ENCODE measurements at regions not wholly inside any gene's neighbourhood (a gene's known extent, or its start where the extent isn't known, plus 50 kb on each side); places are given as distances from the start of the nearest gene placed in this dataset.
"Not testable (repeated sequence)": the region's sequence is repeated elsewhere in the genome, so short reads cannot be mapped to it uniquely, and the experiment has no call there.

DNA sequence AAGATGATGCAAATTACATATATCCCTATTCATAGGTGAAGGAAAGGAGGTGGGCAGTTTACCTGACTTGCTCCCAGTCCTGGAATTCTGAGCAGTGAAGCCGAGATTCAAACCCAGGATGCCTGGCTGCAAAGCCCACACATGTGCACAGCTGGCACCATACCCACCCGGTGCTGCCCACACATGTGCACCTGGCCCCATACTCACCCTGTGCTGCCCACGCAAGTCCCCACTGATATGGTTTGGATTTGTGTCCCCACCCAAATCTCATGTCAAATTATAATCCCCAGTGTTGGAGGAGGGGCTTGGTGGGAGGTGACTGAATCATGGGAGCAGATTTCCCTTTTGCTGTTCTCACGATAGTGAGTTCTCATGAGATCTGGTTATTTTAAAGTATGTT lies 179.2 kb upstream of the C14orf180 start:
- Histone ChIP-seq H2AFZ (no peak overlapping the region), H3K9me3 (ENCODE audit: low read depth) (no peaks in the 10 kb centered on the region), H3K9me2 (replicated peaks; ENCODE audit: insufficient read depth) (no peaks in the 10 kb centered on the region), H3K4me3 (no peak overlapping the region), H3K4me2 (no peak overlapping the region), H4K20me1 (ENCODE audit: insufficient read depth, poor library complexity, severe bottlenecking) (no peaks in the 10 kb centered on the region), H3K36me3 (replicated peaks; ENCODE audit: insufficient read depth, low read depth) (no peaks in the 10 kb centered on the region), H3K79me2 (no peaks in the 10 kb centered on the region), H3K27me3 (no peaks in the 10 kb centered on the region), H3K27ac (no peak overlapping the region), H3K4me1 (ENCODE audit: insufficient read depth) (no peaks in the 10 kb centered on the region)
- no peak for DNase-seq (ENCODE audit: low spot score)
- TF ChIP-seq EZH2phosphoT487 (IDR thresholded peaks at IDR 0.05; ENCODE audit: low read depth, severe bottlenecking, unreplicated experiment) (no peak), CTCF (IDR thresholded peaks at IDR 0.05; ENCODE audit: poor library complexity) (no peak)
- WGBS (ENCODE audit: low lambda C conversion rate, missing lambda C conversion rate): 91% methylated on average over 4 of the region's 4 CpGs

DNA sequence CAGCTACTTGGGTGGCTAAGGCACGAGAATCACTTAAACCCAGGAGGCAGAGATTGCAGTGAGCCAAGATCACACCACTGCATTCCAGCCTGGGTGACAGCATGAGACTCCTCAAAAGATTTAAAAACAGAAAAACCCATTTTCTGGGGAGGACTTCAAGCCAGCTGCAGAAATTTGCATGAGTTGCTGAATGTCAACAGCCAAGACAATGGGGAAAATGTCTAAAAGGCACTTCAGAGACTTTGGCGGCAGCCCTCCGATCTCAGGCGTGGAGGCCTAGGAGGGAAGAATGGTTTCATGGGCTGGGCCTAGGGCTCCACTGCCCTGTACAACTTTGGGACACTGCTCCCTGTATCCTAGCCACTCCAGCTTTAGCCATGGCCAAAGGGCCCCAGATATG lies 177.8 kb upstream of the C14orf180 start:
- TF ChIP-seq EZH2phosphoT487 (IDR thresholded peaks at IDR 0.05; ENCODE audit: low read depth, severe bottlenecking, unreplicated experiment) (no peak), EZH2 (IDR thresholded peaks at IDR 0.05; ENCODE audit: borderline replicate concordance) (no peak), CTCF (IDR thresholded peaks at IDR 0.05; ENCODE audit: poor library complexity) (no peak)
- WGBS (ENCODE audit: low lambda C conversion rate, missing lambda C conversion rate): 97% methylated on average over 4 of the region's 4 CpGs

GRCh38 chr14:104402303-104402702 lies 177.3 kb upstream of the C14orf180 start:
- H3K4me2 ChIP-seq; H3K9me3 ChIP-seq (ENCODE audit: low read depth); H4K20me1 ChIP-seq (ENCODE audit: insufficient read depth, poor library complexity, severe bottlenecking); H3K4me3 ChIP-seq; H3K36me3 ChIP-seq (replicated peaks; ENCODE audit: insufficient read depth, low read depth); H3K79me2 ChIP-seq; H3K27me3 ChIP-seq; H3K9me2 ChIP-seq (replicated peaks; ENCODE audit: insufficient read depth); H3K27ac ChIP-seq; H2AFZ ChIP-seq; DNase-seq (ENCODE audit: low spot score); H3K4me1 ChIP-seq (ENCODE audit: insufficient read depth): not testable (repeated sequence)
- 93% methylated on average over 4 of the region's 4 CpGs for WGBS (ENCODE audit: low lambda C conversion rate, missing lambda C conversion rate)

More for the DNA sequence above, 177.8 kb upstream of the C14orf180 start:
- DNase-seq (ENCODE audit: low spot score): no peak
- H3K36me3 ChIP-seq (replicated peaks; ENCODE audit: insufficient read depth, low read depth): no peaks in the 10 kb centered on the region
- H2AFZ ChIP-seq: no peak overlapping the region
- H3K9me3 ChIP-seq (ENCODE audit: low read depth): no peaks in the 10 kb centered on the region
- H4K20me1 ChIP-seq (ENCODE audit: insufficient read depth, poor library complexity, severe bottlenecking): no peaks in the 10 kb centered on the region
- no peaks in the 10 kb centered on the region for H3K27me3 ChIP-seq
- no peaks in the 10 kb centered on the region for H3K9me2 ChIP-seq (replicated peaks; ENCODE audit: insufficient read depth)
- H3K79me2 ChIP-seq: no peaks in the 10 kb centered on the region
- H3K4me3 ChIP-seq: no peak overlapping the region
- no peaks in the 10 kb centered on the region for H3K4me1 ChIP-seq (ENCODE audit: insufficient read depth)
- no peak overlapping the region for H3K27ac ChIP-seq
- no peak overlapping the region for H3K4me2 ChIP-seq

DNA sequence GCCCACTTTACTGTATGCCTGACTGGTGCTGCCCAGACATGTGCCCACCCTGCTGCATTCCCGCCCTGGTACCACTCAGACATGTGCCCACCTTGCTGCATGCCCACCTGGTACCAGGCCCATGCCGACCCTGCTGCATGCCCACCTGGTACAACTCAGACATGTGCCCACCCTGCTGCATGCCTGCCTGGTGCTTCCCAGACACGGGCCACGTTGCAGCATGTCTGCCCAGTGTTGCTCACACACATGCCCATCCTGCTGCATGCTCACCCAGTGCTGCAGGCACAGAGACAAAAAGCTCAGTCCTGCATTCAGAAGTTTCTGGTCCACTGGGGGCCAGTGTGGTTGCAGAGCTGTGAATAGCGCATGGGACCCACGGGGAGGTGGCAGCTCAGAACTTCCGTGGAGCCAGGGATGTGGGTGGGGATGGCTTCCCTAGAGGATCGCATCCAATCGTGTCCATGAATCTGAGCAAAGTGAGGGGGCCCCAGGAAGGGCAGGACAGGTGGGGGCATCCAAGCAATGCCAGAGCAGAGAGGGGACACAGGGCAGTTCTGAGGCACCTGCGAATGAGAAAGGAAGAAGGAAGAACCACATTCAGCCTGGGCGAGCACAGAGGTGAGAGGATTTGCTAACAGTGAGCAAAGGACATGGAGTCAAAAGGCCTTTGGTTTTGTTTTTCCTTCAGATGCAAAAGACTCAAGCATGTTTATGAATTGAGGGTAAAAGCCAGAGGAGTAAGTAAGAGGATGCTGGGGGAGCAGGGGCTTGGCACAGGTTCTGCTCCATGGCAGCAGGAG lies 175.9 kb upstream of the C14orf180 start:
- Histone ChIP-seq H2AFZ (no peak overlapping the region), H3K9me2 (replicated peaks; ENCODE audit: insufficient read depth) (no peaks in the 10 kb centered on the region)
- no peak for TF ChIP-seq EZH2phosphoT487 (IDR thresholded peaks at IDR 0.05; ENCODE audit: low read depth, severe bottlenecking, unreplicated experiment)
- no peak for TF ChIP-seq EZH2 (IDR thresholded peaks at IDR 0.05; ENCODE audit: borderline replicate concordance)
- no peak for TF ChIP-seq CTCF (IDR thresholded peaks at IDR 0.05; ENCODE audit: poor library complexity)

More for the DNA sequence above, 175.9 kb upstream of the C14orf180 start:
- Histone ChIP-seq H3K4me1 (ENCODE audit: insufficient read depth) (no peaks in the 10 kb centered on the region), H3K4me2 (no peak overlapping the region), H3K27me3 (no peaks in the 10 kb centered on the region), H3K4me3 (no peak overlapping the region), H3K36me3 (replicated peaks; ENCODE audit: insufficient read depth, low read depth) (no peaks in the 10 kb centered on the region), H3K79me2 (no peaks in the 10 kb centered on the region), H3K27ac (no peak overlapping the region), H3K9me3 (ENCODE audit: low read depth) (no peaks in the 10 kb centered on the region), H4K20me1 (ENCODE audit: insufficient read depth, poor library complexity, severe bottlenecking) (no peaks in the 10 kb centered on the region)
- DNase-seq (ENCODE audit: low spot score): no peak
- WGBS (ENCODE audit: low lambda C conversion rate, missing lambda C conversion rate): 92% methylated on average over 11 of the region's 11 CpGs
